NCI-H2029 (cell line): ENCODE measurements at regions not wholly inside any gene's neighbourhood (a gene's known extent, or its start where the extent isn't known, plus 50 kb on each side); places are given as distances from the start of the nearest gene placed in this dataset.
"Not testable (repeated sequence)": the region's sequence is repeated elsewhere in the genome, so short reads cannot be mapped to it uniquely, and the experiment has no call there.

Experiments used
- DNase-seq: peaks from one replicate; lab custom pipeline; 2025; lab: John Stamatoyannopoulos, UW

DNA sequence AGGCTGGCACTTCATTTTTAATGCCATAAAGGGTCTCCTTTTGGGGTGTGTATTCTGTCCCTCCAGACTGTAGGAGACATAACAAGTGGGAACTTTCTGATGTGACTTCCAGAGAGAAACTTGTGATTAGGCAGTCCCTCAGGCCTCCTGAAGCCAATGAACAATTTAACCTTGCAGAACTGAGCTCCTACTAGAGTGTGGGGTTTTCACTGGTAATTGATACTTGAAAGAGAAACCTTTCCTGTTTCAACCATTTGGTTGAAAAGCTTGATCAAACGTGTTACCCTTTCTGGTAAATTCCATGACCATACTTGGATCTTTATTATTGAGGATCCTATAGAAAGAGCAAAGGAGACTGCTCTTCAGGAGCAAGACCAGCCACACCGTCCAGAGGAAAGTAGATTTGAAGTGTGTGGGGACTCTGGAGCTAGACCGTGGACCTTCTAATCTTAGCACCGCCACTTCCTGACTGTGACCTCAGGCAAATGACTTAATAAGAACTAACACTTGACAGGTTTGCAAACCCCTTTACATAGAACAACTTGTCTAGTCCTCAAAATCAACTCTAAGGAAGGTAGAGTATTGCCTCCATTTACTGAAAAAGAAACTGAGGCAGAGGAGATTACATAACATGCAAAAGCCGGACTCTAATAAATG is 69.9 kb upstream of the GDNF start:
- not testable (repeated sequence) for DNase-seq

DNA sequence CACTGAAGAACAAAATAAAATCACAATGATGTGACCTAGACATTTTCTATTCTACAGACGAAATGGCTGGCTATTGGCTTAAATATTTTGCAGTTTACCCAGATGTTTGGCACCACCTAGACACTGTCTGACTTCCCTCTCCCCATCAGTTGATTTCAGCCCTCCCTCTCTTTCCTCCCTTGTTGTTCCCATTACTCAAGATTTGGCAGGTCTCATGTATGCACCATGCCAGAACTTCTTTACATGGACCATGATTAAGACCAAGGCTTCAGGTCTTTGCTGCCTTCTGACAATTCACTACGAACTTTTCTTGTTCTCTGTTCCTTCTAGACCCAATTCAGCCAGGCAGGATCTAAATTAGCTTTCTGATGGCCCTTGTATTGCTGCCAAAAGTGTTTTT is 66.6 kb upstream of the GDNF start:
- no peak for DNase-seq

DNA sequence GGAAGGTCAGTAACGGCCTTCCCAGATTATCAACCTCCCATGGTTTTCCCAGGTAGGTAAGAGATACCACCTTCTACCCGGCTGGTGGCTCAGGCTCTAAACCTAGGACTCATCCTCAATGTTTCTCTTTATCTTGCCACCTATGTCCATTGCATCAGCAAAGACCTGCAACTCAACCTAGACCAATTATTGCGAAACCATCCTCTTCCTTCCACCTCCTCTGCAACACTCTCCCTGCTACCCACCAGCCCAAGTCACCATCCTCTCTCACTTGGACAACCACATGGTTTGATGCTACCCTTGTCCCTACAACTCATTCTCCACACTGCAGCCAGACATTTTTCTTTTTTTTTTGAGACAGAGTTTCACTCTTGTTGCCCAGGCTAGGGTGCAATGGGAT is 65.4 kb upstream of the GDNF start:
- DNase-seq = no peak

DNA sequence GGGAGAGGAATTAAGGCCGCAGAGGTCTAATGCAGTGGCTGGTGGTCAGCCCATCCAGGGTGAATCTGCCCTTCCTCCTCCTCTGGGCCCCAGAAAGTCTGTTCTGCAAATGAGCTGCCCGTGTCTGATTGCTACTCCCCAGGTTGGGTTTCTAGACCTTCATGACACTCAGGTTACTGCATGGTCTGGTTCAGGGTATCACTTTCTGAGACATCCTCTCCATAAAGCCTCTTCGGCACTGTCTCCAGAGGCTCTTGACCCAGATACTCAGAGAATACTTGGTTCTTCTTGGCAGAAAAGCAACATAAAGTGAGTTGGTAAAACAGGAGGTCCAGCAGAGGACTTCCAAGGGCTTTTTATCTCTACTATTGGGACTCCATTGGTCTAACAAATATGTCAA is 62.5 kb upstream of the GDNF start:
- DNase-seq = no peak

DNA sequence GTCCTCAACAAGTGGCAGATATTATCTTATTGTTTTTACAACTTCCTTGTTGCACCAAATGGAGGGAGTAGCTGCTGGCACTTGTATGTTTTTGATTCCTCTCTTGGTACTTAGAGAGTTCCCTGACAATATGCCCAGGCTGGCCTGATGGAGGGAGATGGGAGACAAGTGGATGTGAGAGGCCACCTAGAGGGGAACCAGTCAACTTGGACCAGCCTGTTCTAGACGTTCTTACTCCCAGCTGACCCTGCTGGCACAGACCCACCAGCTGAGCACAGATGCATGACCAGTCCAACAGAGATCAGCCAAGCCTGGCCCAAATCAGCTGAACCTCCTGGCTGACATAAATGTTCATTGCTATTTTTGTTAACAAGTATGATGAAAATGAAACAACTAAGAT is 60.9 kb upstream of the GDNF start:
- DNase-seq = no peak

DNA sequence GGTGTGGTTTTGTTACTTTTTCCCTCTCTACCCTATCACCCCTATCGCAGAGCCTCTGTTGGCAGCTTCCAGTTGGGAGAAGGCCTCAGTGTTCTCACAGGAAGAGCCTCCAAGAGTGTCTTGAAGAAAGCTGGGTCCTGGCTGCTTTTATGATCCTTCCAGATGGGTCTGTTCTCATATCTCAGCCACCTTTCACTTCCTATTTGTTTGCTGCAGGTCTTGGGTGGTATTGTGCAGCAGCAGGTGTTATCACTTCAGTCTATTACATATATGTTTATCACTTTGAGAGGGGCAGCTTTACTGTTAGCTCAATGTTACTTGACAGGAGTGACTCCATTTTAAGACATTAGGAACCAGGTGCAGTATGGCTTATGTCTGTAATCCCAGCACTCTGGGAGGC is 59.2 kb upstream of the GDNF start:
- no peak for DNase-seq

DNA sequence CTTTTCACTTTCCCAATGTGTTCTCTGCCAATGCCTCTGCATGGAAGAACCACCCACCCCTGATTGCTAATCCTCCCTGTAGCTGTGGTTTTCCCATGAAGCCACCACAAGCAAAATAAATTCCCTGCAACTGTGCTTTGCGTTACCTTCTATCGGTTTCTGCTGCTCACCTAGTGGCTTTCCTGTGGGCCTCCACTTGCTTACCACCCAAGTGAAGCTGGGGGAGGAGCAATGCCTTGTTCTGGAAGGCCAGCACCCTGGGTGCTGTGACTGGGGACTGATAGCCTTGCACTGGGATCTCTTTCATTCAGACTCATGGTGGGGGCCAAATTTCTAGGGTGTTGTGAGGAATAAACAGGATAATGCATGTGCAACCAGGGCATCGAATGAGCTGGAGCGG is 56.3 kb upstream of the GDNF start:
- no peak for DNase-seq

DNA sequence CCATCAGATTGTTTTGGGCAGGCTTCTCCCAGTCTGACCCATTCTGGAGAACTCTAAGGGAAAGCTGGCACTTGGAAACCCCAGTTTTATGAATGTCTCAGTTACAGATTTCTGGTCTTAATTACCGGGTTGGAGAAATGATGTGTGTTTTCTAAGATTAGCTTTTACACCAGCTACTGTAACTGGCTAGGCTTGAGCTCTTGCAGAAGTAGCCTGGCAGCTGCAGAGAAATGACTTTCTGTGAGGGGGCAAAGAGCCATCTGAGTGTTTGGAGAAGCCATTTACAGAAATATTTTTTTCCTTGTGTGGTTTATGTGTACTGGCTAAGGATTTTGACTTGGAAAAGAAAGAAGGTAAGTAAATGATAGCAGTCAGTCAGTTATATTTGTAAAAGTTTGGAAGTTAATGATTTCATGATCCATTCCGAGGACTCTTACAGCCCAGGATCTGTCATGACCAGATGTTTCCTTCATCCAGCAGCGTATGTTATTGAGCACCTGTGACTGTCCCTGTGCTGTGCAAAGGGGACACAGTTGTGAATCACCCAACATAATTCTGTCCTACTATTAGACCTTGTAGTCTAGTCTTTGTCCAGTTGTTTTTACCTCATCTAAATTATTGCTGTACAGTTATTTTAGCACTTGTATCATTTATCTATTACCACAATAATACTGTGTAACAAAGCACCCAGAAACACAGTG is 53.7 kb upstream of the GDNF start:
- DNase-seq = no peak

DNA sequence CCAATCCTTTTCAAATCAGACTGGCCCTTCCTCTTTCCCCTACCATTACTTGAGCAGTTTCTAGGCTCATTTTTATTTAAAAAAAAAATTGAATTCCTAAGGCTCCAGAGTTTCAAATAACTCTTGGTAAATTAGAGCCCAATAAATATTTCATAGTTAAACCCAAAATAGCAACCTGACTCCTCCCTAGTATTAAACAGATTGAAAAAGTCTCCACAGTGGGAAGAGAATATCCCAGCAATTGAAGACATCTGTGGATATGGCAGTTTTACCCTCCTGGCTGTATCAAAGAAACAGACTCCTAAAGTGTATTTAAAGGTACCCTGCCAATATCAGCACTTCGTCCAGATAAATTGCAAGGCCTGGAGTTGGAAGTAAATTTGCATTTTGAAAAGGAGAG is 52.7 kb upstream of the GDNF start:
- no peak for DNase-seq

DNA sequence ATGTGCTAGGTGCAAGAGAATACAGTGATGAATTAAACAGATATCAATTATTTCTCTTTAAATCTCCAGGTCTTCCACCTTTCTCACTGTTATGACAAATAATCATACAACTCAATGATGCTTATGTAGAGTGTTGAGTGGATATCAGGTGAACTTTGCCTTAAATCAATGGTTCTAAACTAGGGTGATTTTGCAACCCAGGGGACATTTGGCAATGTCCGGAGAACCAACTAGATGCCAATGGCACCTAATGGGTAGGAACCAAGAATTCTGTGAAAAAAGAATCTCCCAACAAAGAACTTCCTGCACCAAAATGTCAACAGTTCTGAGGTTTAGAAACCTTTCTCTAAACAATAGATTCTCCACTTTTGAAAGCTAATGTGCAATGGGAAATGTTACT is 52.0 kb upstream of the GDNF start:
- no peak for DNase-seq

DNA sequence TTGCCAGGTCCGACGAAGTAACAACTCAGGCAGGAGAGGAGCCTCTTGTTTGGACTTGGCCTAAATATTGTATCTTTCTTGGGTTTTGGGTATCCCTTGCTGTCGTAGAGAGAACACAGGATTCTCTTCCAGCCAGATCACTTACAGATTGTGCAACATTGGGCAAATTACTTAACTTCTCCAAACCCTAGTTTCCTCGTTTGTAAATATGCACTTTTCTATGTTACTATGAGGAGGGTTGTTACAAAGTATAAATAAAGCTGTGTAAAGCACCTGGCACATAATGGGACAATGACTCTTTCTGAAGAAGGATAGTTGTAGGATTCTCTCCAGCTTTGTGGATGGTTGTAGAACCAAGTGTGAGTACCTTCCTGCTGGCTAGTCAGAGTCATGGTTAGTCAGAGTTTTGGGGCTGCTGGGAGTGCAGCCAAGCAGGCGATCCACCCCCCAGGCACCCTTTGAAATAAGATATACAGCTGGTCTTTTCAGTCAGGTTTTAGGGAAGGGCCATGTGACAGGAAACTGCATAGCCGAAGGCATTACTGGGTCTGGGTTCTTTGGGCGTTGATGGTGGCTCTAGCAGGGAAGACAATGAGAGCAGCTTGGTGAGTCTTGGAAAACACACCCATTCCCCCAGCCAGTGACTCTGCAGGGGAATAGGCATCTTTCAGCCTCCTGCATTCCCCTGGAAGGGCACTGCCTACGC is 49.9 kb upstream of the GDNF start:
- DNase-seq = no peak
